ENCODE measurements at regions not wholly inside any gene's neighbourhood (a gene's known extent, or its start where the extent isn't known, plus 50 kb on each side); places are given as distances from the start of the nearest gene placed in this dataset.

DNA sequence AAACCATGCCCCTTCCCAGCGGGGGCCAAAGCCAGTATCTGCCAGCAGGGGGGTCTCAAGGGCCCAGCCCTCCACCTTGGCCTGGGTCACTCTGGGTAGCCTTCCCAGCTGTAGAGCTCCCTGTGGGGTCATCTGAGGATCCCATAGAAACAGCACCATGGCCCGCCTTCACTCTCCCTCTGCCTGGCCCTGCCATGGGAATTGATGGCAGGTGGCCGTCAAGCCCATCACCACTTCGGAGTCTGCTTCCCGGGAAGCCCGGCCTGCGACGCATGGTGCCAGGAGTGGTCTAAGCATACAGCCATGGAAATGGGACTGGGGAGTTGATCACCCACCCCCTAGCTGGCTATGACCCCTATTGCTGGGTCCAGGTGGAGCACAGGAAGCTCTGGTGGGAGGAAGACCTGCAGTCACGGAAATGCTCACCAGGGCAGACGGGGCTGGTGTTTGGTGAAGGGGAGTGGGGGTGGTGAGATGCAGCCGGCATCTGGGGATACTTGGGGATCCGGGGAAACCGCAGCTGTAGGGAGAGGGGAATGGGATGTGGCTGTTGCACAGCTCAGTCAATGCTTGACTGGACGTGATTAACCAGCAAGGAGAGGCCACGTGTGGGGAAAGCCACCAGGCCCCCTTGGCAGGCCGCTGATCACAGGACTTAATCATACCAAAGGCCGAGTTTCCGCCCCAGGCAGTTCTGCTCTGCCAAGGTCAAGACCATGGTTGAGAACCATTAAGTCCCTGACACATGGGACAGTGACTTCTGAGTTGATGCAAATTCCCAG lies 52.2 kb upstream of the DIO3 start:
- no peak for TF ChIP-seq EP300 (IDR thresholded peaks at IDR 0.05)
- TF ChIP-seq, protein P1, sequence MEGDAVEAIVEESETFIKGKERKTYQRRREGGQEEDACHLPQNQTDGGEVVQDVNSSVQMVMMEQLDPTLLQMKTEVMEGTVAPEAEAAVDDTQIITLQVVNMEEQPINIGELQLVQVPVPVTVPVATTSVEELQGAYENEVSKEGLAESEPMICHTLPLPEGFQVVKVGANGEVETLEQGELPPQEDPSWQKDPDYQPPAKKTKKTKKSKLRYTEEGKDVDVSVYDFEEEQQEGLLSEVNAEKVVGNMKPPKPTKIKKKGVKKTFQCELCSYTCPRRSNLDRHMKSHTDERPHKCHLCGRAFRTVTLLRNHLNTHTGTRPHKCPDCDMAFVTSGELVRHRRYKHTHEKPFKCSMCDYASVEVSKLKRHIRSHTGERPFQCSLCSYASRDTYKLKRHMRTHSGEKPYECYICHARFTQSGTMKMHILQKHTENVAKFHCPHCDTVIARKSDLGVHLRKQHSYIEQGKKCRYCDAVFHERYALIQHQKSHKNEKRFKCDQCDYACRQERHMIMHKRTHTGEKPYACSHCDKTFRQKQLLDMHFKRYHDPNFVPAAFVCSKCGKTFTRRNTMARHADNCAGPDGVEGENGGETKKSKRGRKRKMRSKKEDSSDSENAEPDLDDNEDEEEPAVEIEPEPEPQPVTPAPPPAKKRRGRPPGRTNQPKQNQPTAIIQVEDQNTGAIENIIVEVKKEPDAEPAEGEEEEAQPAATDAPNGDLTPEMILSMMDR (IDR thresholded peaks at IDR 0.05) = no peak
- TF ChIP-seq POLR2A (IDR thresholded peaks at IDR 0.05) = no peak

Data from suprapubic skin (tissue), 3 donors.